ENCODE measurements at regions not wholly inside any gene's neighbourhood (a gene's known extent, or its start where the extent isn't known, plus 50 kb on each side); places are given as distances from the start of the nearest gene placed in this dataset.
"Not testable (repeated sequence)": the region's sequence is repeated elsewhere in the genome, so short reads cannot be mapped to it uniquely, and the experiment has no call there.

DNA sequence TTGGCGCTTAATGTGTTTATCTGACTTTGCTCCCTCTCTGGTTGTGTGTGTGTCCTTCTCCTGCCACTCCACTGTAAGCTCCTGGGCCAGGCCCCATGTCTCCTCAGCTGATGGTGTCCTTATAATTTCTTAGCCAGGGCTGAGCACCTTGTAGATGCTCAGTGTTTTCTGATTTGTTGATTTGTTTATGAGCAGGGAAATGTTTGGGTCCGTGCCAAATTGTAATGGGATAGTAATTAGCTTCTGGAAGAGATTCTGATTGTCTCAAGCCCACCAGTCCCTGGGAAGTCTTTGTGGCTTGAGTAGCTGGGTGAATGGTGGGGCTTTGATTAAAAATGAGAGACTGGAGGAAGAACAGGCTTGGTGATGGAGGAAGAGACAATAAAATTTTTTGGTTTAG is 270.5 kb downstream of the MYCN start:
- no peak for DNase-seq

DNA sequence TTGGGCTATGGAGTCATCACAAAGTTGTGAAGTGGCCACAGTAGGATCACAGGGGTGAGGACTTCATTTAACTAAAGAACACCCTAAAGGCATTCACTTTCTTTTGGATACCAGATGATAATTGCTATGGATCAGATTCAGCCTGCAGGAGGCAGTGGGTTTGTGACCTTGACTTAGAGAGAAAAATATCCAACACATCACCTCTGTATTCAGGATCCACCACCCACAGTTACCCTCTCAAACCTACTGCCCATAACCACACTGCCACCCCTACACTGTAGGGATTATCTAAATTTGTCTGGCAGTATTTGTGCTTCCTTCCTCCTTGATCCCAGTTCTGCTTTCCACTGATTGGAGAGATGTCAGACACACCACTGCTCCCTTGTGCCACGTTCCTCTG is 269.4 kb downstream of the MYCN start:
- no peak for DNase-seq

DNA sequence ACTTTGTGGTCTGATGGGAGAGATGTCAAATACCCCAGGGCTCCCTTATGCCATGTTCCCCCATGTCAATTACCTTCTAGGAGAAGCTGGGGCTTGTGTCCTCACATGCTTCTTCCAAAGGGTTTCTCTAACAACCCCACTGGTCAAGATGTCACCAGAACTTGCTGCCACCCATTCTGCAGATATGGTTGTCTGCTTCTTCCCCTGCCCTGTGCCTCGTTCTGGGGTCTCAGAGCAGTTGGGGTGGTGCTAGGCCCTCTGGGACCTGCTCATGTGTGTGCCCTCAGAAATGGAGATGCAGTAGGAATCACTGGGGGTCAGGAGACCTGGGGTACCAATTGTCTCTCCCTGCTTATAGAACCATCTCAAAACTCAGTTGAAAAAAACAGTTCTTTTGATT is 268.6 kb downstream of the MYCN start:
- DNase-seq = no peak

- no peak for DNase-seq
Measured at GRCh38 chr2:16208241-16208797, 268.0 kb downstream of the MYCN start.

DNA sequence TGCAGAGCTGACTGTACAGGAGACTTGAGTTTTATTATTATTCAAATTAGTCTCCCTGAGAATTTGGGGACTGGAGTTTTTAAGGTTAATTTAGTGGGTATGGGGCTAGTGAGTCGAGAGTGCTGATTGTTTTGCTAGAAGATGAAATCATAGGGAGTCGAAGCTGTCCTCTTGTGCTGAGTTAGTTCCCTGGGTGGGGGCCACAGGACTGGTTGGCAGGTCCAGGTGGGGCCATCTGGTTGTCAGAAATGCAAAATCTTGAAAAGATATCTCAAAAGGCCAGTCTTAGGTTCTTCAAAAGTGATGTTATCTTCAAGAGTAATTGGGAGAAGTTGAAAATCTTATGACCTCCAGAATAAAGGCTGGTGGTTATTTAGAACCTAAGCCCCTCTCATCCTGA is 267.3 kb downstream of the MYCN start:
- DNase-seq = no peak

GRCh38 chr2:16207151-16207550 is 266.8 kb downstream of the MYCN start:
- no peak for DNase-seq

DNA sequence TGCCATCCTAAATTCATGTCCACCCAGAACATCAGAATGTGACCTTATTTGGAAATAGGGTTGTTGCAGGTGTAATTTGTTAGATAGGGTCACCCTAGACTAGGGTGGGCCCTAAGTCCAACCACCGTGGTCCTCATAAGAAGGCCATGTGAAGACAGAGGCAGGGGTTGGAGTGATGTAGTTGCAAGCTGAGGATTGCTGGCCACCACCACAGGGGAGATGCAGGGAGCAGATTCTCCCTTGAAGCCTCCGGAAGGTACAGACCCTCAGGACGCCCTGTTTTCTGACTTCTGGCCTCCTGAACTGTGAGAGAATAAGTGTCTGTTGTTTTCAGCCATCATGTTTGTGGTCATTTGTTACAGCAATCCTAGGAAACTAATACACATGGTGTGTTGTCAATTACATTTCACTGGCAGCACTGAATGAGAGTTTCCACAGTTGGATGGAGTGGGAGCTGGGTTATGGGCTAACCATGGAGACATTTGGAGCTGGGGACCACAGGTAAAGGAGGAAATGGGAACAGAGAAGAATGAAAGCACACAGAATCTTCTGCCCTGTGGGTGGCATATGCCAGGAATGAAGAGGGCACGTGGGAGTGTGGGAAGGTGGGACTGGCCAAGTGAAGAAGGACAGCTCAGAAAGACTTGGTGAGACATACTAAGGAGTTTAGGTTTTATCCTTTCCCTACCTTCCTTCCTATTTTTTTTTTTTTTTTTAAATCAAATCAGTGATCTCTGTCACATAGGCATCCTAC is 266.0 kb downstream of the MYCN start:
- DNase-seq = no peak

- DNase-seq = no peak
Measured at GRCh38 chr2:16205631-16206030, 265.3 kb downstream of the MYCN start.

DNA sequence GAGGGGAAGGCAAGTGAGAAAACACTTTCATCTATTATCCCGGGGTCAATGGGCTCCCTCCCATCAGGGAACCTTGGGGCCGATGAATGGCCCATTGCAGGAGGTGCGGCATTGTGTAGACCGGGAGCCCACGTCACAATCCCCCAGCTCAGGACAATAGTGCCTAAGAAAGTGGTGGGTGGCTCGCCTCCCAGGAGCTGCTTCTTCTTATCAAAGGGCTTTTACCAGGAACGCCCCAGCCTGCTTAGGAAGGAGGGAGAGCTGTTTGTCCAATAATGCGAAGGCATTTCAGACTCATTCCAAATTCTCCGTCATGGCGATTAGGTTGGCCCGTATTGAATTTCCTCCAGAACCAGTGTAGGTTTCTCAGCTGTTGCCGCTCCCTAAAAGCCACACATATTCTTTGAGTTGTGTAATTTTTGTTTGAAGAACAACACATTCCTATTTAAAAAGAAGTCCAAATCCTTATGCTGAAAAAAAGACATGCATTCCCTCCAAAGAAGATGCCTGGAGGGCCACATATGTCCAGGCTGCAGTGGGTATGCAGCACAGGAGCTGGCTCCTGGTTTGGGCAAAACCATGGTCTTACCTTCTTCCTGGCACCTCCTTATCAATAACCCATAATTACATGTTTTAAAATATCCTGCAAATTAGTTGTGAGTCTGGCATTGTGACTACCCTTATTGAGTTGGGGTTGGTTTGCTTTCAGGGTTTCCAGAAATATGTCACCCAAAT is 264.7 kb downstream of the MYCN start:
- no peak for DNase-seq

- DNase-seq = no peak
Measured at GRCh38 chr2:16204251-16204650, 263.9 kb downstream of the MYCN start.

DNA sequence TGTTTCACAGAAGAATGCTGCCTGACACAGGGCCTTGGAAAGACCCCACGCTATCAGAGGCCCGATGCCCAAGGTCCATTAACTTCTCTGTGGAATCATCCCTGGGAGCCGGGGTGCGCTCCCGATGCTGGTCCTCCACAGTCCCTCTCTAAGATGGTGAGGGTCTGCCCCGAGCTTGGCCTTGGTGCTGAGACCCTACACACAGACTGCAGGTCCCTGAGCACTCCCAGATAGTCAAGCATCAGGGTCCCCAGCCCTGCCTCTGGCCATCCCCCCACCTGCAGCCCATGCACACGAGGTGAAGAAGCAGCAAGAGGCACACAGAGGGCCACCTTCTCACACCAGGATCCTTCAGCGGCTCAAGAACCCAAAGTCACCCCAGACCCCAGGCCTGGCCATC is 263.3 kb downstream of the MYCN start:
- DNase-seq = no peak

- no peak for DNase-seq
Measured at GRCh38 chr2:16203069-16203468, 262.7 kb downstream of the MYCN start.

DNA sequence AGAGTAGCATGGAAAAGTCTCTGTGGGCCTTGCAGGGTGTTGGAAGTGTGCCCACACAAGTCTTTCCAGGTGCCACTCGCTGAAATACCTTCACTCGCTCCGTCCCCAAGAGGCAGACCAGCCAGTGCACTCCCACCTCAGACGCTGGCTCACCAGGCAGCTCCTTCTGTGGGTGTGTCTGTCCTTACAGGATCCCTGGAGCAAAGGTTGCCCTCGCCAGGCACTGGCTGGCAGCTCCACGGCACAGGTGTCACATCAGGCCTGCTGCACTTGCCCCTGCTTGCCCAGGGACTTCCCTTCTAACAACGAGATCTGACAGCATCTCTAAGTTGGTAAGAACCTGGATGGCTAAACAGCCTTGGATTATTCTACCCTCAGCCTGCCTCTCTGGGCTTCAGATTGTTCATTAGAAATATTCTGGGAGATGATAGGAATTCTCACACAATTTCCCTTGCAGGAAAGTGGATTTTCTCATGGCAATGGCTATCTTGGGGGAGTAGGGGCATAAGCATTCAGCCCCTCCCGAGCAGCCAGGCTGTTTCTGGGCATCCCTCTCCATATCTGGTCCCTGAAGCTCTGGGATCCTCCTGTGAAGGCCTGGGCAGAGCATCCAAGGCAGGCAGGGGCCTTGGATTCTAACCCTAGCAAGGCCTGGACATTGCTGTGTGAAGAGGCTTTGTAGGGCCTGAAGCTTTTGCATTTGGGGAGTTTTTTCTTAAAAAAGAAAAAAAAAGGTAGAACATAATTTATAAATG is 262.1 kb downstream of the MYCN start:
- no peak for DNase-seq

GRCh38 chr2:16201848-16202247 is 261.5 kb downstream of the MYCN start:
- DNase-seq = no peak

GRCh38 chr2:16200554-16201193 is 260.3 kb downstream of the MYCN start:
- no peak for DNase-seq

DNA sequence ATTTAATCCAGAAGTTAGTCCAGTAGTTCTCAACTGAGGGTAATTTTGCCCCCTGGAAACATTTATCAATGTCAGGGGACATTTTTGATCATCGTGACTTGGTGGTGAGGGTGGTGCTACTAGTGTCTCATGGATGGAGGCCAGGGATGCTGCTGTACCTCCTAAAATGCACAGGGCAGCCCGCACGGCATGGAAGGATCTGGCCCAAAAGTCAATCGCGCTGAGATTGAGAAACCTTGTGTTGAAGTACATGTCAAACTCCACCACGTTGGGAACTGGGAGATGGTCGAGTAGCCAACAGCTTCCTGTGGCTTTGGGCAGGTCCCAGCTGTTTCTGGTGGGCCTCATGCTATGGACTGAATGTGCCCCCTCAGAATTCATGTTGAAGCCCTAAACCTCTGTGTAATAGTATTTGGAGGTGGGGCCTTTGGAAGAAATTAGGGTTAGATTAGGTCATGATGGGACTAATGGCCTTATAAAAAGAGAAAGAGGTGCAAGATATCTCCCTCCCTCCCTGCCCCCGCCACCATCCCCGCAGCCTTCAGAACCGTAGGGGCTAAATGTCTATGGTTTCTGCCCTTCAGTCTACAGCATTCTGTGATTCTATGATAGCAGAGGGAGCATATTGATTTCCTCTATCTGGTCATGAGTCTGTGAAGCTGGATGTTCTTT is 259.7 kb downstream of the MYCN start:
- DNase-seq = no peak

DNA sequence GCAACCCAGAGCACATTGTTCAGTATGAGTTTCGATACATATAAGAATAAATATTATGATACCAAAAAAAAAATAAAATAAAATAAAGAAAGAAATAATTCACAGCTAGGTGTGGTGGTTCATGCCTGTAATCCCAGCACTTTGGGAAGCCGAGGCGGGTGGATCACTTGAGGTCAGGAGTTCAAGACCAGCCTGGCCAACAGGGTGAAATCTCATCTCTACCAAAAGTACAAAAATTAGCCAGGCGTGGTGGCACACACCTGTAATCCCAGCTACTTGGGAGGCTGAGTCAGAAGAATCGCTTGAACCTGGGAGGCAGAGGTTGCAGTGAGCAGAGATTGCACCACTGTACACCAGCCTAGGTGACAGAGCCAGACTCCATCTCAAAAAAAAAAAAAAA is 258.9 kb downstream of the MYCN start:
- not testable (repeated sequence) for DNase-seq

- no peak for DNase-seq
Measured at GRCh38 chr2:16198166-16198912, 258.0 kb downstream of the MYCN start.

DNA sequence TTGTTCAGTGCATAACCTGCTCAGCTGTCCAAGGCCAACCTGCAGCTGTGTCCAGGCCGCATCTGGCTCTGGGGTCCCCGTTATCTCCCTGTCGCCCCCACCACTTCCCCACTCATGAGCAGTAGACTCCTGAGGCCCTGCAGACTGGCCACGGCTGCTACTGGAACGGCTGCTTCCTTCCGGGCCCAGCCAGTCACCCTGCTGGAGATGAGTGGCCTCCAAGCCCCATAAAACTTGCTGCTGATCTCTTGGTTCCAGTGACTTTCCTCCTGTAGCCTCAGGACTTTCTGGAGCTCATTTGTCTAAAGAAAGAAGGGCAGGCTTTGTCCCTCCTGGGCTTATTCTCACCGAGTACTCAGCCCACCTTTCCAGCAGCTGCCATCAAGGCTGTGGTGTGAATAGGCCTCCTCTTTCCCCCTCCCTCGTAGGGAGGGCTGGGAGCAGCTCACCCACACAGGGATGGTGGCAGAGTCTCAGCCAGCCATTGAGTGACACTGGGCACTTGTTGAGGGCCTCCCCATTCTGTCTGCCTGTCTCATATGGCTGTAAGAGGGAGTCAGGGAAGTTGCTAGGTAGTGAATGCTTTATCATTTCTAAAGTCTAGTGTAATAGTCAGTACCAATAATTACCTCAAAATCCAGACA is 257.3 kb downstream of the MYCN start:
- DNase-seq = no peak

- DNase-seq = no peak
Measured at GRCh38 chr2:16196687-16197503, 256.5 kb downstream of the MYCN start.
